Glomerular endothelial cell (primary cell): ENCODE measurements at regions not wholly inside any gene's neighbourhood (a gene's known extent, or its start where the extent isn't known, plus 50 kb on each side); places are given as distances from the start of the nearest gene placed in this dataset.

Experiments used
- DNase-seq: peaks from one replicate; pipeline ENCODE4 v3.0.0-alpha.2; 2011; ENCODE audit warnings: low read depth, low spot score; ENCODE audit errors: extremely low read depth

GRCh38 chr13:50344717-50345116, 329.5 kb downstream of the KCNRG start:
- no peak for DNase-seq

GRCh38 chr13:50345804-50346203, 330.6 kb downstream of the KCNRG start:
- no peak for DNase-seq

- no peak for DNase-seq
Measured at GRCh38 chr13:50348371-50348770, 333.1 kb downstream of the KCNRG start.

GRCh38 chr13:50352720-50353480, 337.7 kb downstream of the KCNRG start:
- DNase-seq: no peak

GRCh38 chr13:50353651-50354415, 338.6 kb downstream of the KCNRG start:
- DNase-seq: no peak

GRCh38 chr13:50355797-50356196, 340.6 kb downstream of the KCNRG start:
- no peak for DNase-seq

GRCh38 chr13:50357136-50357535, 341.9 kb downstream of the KCNRG start:
- DNase-seq: no peak

- DNase-seq: no peak
Measured at GRCh38 chr13:50357586-50358118, 342.4 kb downstream of the KCNRG start.

- DNase-seq: no peak
Measured at GRCh38 chr13:50358231-50359040, 343.2 kb downstream of the KCNRG start.

- DNase-seq: no peak
Measured at GRCh38 chr13:50359041-50359367, 343.8 kb downstream of the KCNRG start.

- DNase-seq: no peak
Measured at GRCh38 chr13:50359779-50360178, 344.5 kb downstream of the KCNRG start.

- DNase-seq: no peak
Measured at GRCh38 chr13:50360637-50361036, 345.4 kb downstream of the KCNRG start.

GRCh38 chr13:50361282-50361681, 346.0 kb downstream of the KCNRG start:
- DNase-seq: no peak

- no peak for DNase-seq
Measured at GRCh38 chr13:50365408-50366391, 350.5 kb downstream of the KCNRG start.

- DNase-seq: no peak
Measured at GRCh38 chr13:50366488-50367174, 351.4 kb downstream of the KCNRG start.

GRCh38 chr13:50369646-50370045, 354.4 kb downstream of the KCNRG start:
- DNase-seq: no peak

- DNase-seq: no peak
Measured at GRCh38 chr13:50370303-50370950, 355.2 kb downstream of the KCNRG start.

GRCh38 chr13:50374517-50374916, 359.3 kb downstream of the KCNRG start:
- DNase-seq: no peak

- DNase-seq: no peak
Measured at GRCh38 chr13:50375792-50376191, 360.5 kb downstream of the KCNRG start.
